ENCODE measurements at regions not wholly inside any gene's neighbourhood (a gene's known extent, or its start where the extent isn't known, plus 50 kb on each side); places are given as distances from the start of the nearest gene placed in this dataset.

- TF ChIP-seq, protein P1, sequence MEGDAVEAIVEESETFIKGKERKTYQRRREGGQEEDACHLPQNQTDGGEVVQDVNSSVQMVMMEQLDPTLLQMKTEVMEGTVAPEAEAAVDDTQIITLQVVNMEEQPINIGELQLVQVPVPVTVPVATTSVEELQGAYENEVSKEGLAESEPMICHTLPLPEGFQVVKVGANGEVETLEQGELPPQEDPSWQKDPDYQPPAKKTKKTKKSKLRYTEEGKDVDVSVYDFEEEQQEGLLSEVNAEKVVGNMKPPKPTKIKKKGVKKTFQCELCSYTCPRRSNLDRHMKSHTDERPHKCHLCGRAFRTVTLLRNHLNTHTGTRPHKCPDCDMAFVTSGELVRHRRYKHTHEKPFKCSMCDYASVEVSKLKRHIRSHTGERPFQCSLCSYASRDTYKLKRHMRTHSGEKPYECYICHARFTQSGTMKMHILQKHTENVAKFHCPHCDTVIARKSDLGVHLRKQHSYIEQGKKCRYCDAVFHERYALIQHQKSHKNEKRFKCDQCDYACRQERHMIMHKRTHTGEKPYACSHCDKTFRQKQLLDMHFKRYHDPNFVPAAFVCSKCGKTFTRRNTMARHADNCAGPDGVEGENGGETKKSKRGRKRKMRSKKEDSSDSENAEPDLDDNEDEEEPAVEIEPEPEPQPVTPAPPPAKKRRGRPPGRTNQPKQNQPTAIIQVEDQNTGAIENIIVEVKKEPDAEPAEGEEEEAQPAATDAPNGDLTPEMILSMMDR (conservative IDR thresholded peaks at IDR 0.05; ENCODE audit: low read depth, low read length), result no peak
- TF ChIP-seq MAZ (IDR thresholded peaks at IDR 0.05; ENCODE audit: borderline replicate concordance, low read depth, low read length), result no peak
- no peak for TF ChIP-seq MAFK (IDR thresholded peaks at IDR 0.05; ENCODE audit: low read depth, low read length)
- no peak for TF ChIP-seq POLR2A (IDR thresholded peaks at IDR 0.05; ENCODE audit: low read depth, low read length)
- TF ChIP-seq, protein P2, sequence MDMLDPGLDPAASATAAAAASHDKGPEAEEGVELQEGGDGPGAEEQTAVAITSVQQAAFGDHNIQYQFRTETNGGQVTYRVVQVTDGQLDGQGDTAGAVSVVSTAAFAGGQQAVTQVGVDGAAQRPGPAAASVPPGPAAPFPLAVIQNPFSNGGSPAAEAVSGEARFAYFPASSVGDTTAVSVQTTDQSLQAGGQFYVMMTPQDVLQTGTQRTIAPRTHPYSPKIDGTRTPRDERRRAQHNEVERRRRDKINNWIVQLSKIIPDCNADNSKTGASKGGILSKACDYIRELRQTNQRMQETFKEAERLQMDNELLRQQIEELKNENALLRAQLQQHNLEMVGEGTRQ (IDR thresholded peaks at IDR 0.05; ENCODE audit: low read depth, low read length), result no peak
- no peak for TF ChIP-seq MXI1 (IDR thresholded peaks at IDR 0.05; ENCODE audit: borderline replicate concordance, low read depth, low read length)
- TF ChIP-seq RAD21 (IDR thresholded peaks at IDR 0.05; ENCODE audit: low read length), result no peak
- no peak for TF ChIP-seq ELK1 (IDR thresholded peaks at IDR 0.05; ENCODE audit: borderline replicate concordance, low read depth, low read length)
These were observed 269.9 kb upstream of the RGS6 start for GRCh38 chr14:71662291-71662790.
